SIG-M5 treated with dmso at 0.1 percent for 504 hours (cell line): ENCODE measurements at regions not wholly inside any gene's neighbourhood (a gene's known extent, or its start where the extent isn't known, plus 50 kb on each side); places are given as distances from the start of the nearest gene placed in this dataset.
"Not testable (repeated sequence)": the region's sequence is repeated elsewhere in the genome, so short reads cannot be mapped to it uniquely, and the experiment has no call there.

ENCODE experiments used
- DNase-seq: peaks from one replicate; lab custom pipeline; 2025; ENCODE audit not compliant: unreplicated experiment; lab: John Stamatoyannopoulos, UW

- DNase-seq = no peak
These were observed 163.4 kb upstream of the AGTR1 start for GRCh38 chr3:148534089-148534988.

GRCh38 chr3:148535001-148535400 lies 162.7 kb upstream of the AGTR1 start:
- no peak for DNase-seq

- no peak for DNase-seq
These were observed 157.4 kb upstream of the AGTR1 start for GRCh38 chr3:148540266-148540665.

GRCh38 chr3:148540851-148541250 lies 156.9 kb upstream of the AGTR1 start:
- no peak for DNase-seq

GRCh38 chr3:148546959-148547358 lies 150.7 kb upstream of the AGTR1 start:
- no peak for DNase-seq

GRCh38 chr3:148551767-148552260 lies 145.9 kb upstream of the AGTR1 start:
- no peak for DNase-seq

GRCh38 chr3:148554367-148554766 lies 143.3 kb upstream of the AGTR1 start:
- no peak for DNase-seq

GRCh38 chr3:148556664-148557063 lies 141.0 kb upstream of the AGTR1 start:
- no peak for DNase-seq

- DNase-seq = not testable (repeated sequence)
These were observed 120.1 kb upstream of the AGTR1 start for GRCh38 chr3:148577579-148577978.

GRCh38 chr3:148582126-148582525 lies 115.6 kb upstream of the AGTR1 start:
- no peak for DNase-seq

- no peak for DNase-seq
These were observed 113.9 kb upstream of the AGTR1 start for GRCh38 chr3:148583793-148584192.

- no peak for DNase-seq
These were observed 113.3 kb upstream of the AGTR1 start for GRCh38 chr3:148584438-148584837.

GRCh38 chr3:148585671-148586379 lies 111.9 kb upstream of the AGTR1 start:
- no peak for DNase-seq

GRCh38 chr3:148588291-148588690 lies 109.4 kb upstream of the AGTR1 start:
- DNase-seq = no peak

- DNase-seq = no peak
These were observed 106.2 kb upstream of the AGTR1 start for GRCh38 chr3:148591525-148591924.

GRCh38 chr3:148598619-148599018 lies 99.1 kb upstream of the AGTR1 start:
- no peak for DNase-seq

GRCh38 chr3:148599481-148599880 lies 98.2 kb upstream of the AGTR1 start:
- no peak for DNase-seq

- no peak for DNase-seq
These were observed 97.3 kb upstream of the AGTR1 start for GRCh38 chr3:148600440-148600839.

- DNase-seq = no peak
These were observed 96.6 kb upstream of the AGTR1 start for GRCh38 chr3:148600902-148601765.

GRCh38 chr3:148601766-148602685 lies 95.7 kb upstream of the AGTR1 start:
- DNase-seq = no peak
